PC-9 (cell line): ENCODE measurements at regions not wholly inside any gene's neighbourhood (a gene's known extent, or its start where the extent isn't known, plus 50 kb on each side); places are given as distances from the start of the nearest gene placed in this dataset.

Source experiments
- CTCF ChIP-seq: fragments of 200-600 bp; sonication (generic); conservative IDR thresholded peaks from 2 replicates; pipeline ENCODE4 v1.6.1; 2017; ENCODE audit warnings: mixed run types, antibody characterized with exemption, mild to moderate bottlenecking, moderate library complexity
- EZH2 ChIP-seq: fragments of 200-600 bp; sonication (generic); IDR thresholded peaks from 2 replicates; pipeline ENCODE4 v1.8.0; 2017; ENCODE audit warnings: antibody characterized with exemption, low read depth

- TF ChIP-seq CTCF (no peak), EZH2 (no peak)
Measured at GRCh38 chrX:42028109-42028508, 104.8 kb upstream of the CASK start.
